Pancreas (tissue), 10 donors: ENCODE measurements at regions not wholly inside any gene's neighbourhood (a gene's known extent, or its start where the extent isn't known, plus 50 kb on each side); places are given as distances from the start of the nearest gene placed in this dataset.

ENCODE experiments used
- ATAC-seq, 4 donors: fragments of 200-7000 bp; cut with Tn5 transposase; one replicate each; pipeline versions ENCODE4 v1.8.0 to v1.9.1; 2020; ENCODE audit warnings: mild to moderate bottlenecking in 4 of 4, moderate library complexity in 4 of 4
- DNase-seq, 6 donors: peaks; one replicate each; pipeline ENCODE4 v3.0.0-alpha.2; 2020
- FAIRE-seq: peaks from 2 replicates; lab custom pipeline; 2012; peaks lifted over from hg19 to GRCh38; lab: Jason Lieb, UNC
- H3K27ac ChIP-seq, 4 donors: fragments of 200-600 bp; sonication (generic); 1 replicate in 3 of 4; 2 replicates in 1 of 4; pipeline versions ENCODE4 v1.5.0 to v1.8.0; 2020
- H3K27me3 ChIP-seq, 4 donors: fragments of 200-600 bp; one replicate each; pipeline ENCODE4 v1.8.0; 2021
- H3K36me3 ChIP-seq, 3 donors: fragments of 200-600 bp; sonication (generic) in 1 of 3; one replicate each; pipeline versions ENCODE4 v1.5.0 to v1.8.0; 2020 to 2021
- H3K4me1 ChIP-seq, 3 donors: fragments of 200-600 bp; one replicate each; pipeline ENCODE4 v1.8.0; 2021
- H3K4me3 ChIP-seq, 4 donors: fragments of 200-600 bp; sonication (generic) in 2 of 4; one replicate each; pipeline versions ENCODE4 v1.5.0 to v1.8.0; 2020 to 2021
- H3K9me3 ChIP-seq, 4 donors: fragments of 200-600 bp; one replicate each; pipeline ENCODE4 v1.8.0; 2021
- WGBS, 2 donors: extraction: QIAGEN DNeasy Blood & Tissue Kit; methylation state at CpG; one replicate each; pipeline ENCODE4 v1.1.7; 2013; 5-methylcytosine and 5-hydroxymethylcytosine counted together
- intact Hi-C, 3 donors: fragments of 100-400 bp; cut with DNase I; formaldehyde crosslinking; loops; one replicate each; pipeline versions ENCODE4 v1.11.1 to v1.14.2; 2022
- TF ChIP-seq, protein P1 (sequence below), 4 donors: fragments of 200-600 bp; sonication (generic) in 3 of 4; IDR thresholded peaks; one replicate each; pipeline versions ENCODE4 v1.5.0 to v1.8.0; 2021; ENCODE audit warnings: antibody characterized with exemption in 4 of 4
- donor health status: healthy with polysubstance abuse.
- donor health status: DM: no; HTN: no; CAD: no; lungs with moderate emphysema.
- donor health status: DM: no; HTN: no; CAD: no.
- donor health status: control.
- donor health status: control.
- donor health status: Bipolar disorder and iron deficiency.
- donor health status: DM: yes; HTN: yes; CAD: no.
- donor health status: DM: no; HTN: no; CAD: no.
- donor health status: DM: no; HTN: no; CAD: no.
- donor health status: DM: yes; HTN: yes; CAD: no.

DNA sequence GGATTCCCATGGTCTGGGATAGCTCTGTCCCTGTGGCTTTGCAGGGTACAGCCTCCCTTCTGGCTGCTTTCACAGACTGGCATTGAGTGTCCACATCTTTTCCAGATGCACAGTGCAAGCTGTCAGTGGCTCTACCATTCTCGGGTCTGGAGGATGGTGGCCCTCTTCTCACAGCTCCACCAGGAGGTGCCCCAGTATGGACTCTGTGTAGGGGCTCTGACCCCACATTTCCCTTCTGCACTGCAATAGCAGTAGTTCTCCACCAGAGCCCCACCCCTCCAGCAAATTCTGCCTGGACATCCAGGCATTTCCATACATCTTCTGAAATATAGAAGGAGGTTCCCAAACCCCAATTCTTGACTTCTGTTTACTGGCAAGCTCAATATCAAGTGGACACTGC, 50.2 kb upstream of the GRID2 start:
- intact Hi-C loops, result no loop called here
- H3K36me3 ChIP-seq, result no peaks in the 10 kb centered on the region
- 87 to 88% methylated on average over 1 of the region's 1 CpG for WGBS, 2 donors
- DNase-seq (no peak), ATAC-seq (no peak), FAIRE-seq (no peak)
- H3K4me3 ChIP-seq, result no peak overlapping the region
- no peaks in the 10 kb centered on the region for H3K4me1 ChIP-seq
- no peak overlapping the region for H3K27ac ChIP-seq
- no peaks in the 10 kb centered on the region for H3K27me3 ChIP-seq
- TF ChIP-seq, protein P1, sequence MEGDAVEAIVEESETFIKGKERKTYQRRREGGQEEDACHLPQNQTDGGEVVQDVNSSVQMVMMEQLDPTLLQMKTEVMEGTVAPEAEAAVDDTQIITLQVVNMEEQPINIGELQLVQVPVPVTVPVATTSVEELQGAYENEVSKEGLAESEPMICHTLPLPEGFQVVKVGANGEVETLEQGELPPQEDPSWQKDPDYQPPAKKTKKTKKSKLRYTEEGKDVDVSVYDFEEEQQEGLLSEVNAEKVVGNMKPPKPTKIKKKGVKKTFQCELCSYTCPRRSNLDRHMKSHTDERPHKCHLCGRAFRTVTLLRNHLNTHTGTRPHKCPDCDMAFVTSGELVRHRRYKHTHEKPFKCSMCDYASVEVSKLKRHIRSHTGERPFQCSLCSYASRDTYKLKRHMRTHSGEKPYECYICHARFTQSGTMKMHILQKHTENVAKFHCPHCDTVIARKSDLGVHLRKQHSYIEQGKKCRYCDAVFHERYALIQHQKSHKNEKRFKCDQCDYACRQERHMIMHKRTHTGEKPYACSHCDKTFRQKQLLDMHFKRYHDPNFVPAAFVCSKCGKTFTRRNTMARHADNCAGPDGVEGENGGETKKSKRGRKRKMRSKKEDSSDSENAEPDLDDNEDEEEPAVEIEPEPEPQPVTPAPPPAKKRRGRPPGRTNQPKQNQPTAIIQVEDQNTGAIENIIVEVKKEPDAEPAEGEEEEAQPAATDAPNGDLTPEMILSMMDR (IDR thresholded peaks at IDR 0.05), result no peak
- no peaks in the 10 kb centered on the region for H3K9me3 ChIP-seq
